ENCODE measurements at regions not wholly inside any gene's neighbourhood (a gene's known extent, or its start where the extent isn't known, plus 50 kb on each side); places are given as distances from the start of the nearest gene placed in this dataset.
"Not testable (repeated sequence)": the region's sequence is repeated elsewhere in the genome, so short reads cannot be mapped to it uniquely, and the experiment has no call there.

- not testable (repeated sequence) for DNase-seq (ENCODE audit: low spot score)
These were observed 82.5 kb upstream of the ANKRD1 start for GRCh38 chr10:91003379-91003778.

DNA sequence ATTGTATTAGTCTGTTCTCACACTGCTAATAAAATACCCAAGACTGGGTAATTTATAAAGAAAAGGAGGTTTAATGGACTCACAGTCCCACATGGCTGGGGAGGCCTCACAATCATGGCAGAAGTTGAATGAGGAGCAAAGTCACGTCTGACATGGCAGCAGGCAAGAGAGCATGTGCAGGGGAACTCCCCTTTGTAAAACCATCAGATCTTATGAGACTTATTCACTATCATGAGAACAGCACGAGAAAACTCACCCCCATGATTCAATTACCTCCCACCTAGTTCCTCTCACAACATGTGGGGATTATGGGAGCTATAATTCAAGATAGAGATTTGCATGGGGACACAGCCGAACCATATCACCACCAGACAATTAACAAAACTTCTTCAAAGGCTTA is 84.4 kb upstream of the ANKRD1 start:
- DNase-seq (ENCODE audit: low spot score) = not testable (repeated sequence)

DNA sequence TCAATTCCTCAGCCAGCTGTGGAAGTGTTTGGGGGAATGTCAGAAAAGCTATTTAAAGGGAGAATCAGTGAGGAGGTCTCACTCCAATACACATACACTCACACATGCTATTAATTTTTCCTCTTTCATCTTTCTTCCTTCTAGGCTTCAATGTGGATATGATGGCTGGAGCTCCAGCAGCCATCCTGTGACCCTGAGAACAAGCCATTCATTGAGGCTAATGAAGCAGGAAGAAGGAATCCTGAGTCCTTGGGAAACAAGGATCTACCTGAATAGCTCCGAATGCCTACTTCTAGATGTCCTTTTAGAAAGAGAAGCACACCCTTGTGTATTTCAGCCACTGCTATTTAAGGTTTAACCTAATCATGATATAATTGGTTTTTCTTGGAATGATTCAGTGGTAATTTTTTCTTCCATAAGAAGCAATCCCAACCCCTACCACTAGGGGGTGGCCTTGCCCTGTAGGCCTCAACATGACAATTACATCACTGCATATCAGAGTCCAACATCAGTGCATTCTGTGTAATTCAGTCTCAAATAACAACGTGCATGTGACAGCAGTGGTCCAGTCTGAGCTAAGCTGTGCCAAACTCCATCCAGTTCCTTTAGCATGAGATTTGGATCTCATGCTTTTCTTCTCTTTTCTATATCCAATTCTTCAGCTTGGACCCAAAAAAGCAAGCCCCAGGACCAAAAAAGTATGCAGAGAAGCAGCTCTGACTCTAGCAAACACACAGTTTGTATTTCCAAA is 85.3 kb upstream of the ANKRD1 start:
- peak; percentile 76 for DNase-seq (ENCODE audit: low spot score)

DNA sequence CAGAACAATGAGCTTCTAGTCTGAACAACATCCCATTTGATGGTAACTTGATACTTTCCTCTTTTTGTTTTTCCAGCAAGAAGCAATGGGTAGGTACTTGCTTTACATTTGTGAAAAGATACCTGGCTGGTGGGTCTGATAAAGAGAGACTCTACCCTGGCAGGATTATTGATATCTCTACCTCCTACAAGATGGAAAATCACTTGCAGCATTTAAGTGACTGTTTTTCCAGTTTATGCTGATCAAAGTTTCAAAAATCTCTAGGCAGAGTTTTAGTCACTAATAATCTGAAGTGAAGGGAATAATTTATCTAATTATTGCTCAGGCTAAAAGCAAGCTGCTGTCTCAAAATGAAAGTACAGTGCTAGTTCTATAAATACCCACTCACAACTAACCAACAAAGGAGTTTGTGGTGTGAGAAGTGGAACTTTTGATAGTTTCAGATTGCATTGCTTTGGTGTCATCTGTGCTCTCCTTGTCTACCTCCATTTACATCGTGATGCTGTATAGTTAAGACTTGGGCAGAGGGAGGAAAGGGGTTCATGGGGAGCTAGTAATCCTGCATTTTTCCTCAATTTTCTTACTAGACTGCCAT is 86.0 kb upstream of the ANKRD1 start:
- no peak for DNase-seq (ENCODE audit: low spot score)

DNA sequence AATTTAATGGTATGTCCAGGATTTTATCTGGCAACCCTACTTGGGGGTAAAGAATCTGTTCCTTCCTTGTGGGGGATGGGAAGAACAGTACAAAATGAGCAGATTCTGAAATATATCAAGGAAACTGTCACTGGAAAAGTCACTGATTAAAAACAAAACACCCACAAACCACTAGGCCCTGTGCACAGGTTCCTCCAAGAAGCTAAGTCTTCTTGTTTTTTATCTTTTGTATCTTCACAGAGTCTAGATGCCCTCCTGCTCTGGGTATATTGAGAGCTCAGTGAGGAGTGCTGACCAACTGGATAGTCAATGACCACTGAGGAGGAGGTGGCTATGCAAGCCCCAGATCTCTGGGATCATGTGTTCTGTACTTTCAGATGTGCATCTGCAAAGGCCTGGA is 86.8 kb upstream of the ANKRD1 start:
- DNase-seq (ENCODE audit: low spot score) = no peak

DNA sequence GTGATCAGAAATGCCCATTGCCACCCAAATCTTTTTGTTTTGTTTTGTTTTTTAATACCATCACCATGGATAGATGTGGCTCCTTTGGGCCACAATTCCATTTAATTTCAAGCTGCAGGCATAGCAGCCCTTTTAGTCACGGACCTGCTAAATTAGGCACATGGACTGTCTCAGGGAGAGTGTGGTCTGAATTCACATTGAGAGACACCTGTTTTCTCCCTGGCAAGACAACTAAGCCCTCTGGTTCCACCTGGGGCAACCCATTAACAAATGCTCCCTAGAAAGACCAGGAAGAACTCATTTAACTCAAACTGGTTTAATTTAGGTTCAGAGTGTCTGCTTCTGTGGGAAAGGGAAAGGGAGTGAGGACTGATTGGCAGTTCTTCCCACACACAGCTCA is 88.2 kb upstream of the ANKRD1 start:
- DNase-seq (ENCODE audit: low spot score) = no peak

DNA sequence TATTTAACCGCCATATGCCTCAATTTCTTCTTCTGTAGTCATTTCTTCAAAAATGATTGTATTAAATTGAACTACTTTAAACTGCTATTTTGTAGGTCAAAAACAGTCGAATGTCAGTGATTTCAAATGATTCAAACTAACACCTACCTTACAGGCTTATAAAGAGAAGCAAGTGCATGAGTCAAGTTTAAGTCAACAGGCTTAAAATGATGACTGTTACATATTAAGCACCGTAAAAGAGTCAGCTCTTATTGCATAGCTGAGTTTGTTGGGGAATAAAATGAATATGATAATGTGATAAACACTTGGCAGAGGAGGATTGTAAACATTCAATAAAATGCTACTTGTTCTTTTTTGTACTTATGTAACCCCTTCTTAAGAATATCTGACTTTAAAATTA is 90.1 kb upstream of the ANKRD1 start:
- no peak for DNase-seq (ENCODE audit: low spot score)

DNA sequence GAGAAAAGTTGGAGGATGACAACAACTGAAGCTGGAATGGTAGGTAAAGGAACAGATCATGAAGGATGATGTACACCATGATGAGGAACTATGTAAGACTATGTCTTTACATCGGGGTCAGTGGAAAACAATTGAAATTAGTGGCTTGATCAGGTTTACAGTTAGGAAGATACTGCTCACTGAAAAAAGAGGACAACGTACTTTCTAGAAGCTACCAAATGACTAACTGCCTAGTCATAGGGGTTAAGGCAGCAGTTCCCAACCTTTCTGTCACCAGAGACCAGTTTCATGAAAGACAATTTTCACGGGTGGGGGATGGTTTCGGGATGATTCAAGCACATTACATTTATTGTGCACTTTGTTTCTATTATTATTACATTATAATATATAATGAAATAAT is 91.6 kb upstream of the ANKRD1 start:
- DNase-seq (ENCODE audit: low spot score) = no peak

GRCh38 chr10:91013985-91014384 is 93.1 kb upstream of the ANKRD1 start:
- no peak for DNase-seq (ENCODE audit: low spot score)

GRCh38 chr10:91017198-91017597 is 96.3 kb upstream of the ANKRD1 start:
- DNase-seq (ENCODE audit: low spot score) = no peak

DNA sequence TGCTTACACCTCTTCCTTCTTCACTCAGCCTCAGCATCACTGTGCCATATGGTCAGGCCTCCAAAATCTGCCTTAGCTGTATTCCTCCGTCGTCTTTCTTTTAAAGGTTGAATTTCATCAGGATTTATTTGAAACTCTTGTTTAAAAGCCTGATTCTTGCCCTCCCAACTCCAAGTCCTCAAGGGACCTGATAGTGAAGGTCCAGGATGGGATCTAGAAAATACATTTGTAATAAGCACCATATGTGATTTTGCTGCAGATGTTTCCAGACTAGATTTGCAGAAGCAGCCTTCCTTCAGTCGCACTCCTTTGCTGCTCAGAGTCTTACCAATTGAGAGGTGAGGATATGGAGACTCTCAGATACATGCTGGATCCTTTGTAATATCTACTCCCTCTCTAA is 101.0 kb upstream of the ANKRD1 start:
- DNase-seq (ENCODE audit: low spot score) = no peak

- DNase-seq (ENCODE audit: low spot score) = no peak
These were observed 101.5 kb upstream of the ANKRD1 start for GRCh38 chr10:91022390-91022789.

DNA sequence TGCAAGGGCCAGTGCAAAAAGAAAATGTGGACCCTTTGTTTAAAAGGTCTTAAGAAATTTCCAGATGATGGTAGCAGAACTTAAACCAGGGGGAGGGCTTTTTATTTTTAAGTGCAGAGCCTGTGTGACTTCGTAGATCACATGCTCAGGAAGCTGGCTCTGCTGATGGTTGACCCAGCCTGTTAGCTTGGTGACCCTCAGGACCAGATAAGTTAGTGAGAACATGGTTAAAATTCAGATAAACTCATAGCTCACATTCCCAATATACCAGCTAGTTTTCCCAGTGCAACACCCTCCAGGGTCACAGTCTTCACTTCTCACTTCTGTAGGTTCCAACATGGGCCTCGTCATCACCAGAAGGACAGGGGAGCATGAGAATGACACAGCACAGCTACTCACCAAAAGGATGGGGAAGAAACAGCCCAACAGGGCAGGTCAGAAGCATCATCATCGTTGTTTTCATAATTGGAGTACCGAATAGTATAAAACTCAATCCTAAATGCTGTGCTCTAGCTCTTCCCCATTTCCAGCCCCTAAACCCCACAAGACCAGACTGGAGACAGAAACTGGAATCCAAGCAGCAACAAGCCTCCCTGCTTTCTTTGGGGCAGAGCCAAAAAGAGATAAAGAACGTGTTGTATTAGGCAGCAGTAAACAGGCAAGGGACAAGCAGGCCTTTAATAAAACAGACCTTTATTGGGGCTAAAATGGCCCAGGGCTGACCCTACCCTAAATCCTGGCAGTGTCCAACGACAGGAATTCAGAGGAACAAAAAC is 102.2 kb upstream of the ANKRD1 start:
- no peak for DNase-seq (ENCODE audit: low spot score)

DNA sequence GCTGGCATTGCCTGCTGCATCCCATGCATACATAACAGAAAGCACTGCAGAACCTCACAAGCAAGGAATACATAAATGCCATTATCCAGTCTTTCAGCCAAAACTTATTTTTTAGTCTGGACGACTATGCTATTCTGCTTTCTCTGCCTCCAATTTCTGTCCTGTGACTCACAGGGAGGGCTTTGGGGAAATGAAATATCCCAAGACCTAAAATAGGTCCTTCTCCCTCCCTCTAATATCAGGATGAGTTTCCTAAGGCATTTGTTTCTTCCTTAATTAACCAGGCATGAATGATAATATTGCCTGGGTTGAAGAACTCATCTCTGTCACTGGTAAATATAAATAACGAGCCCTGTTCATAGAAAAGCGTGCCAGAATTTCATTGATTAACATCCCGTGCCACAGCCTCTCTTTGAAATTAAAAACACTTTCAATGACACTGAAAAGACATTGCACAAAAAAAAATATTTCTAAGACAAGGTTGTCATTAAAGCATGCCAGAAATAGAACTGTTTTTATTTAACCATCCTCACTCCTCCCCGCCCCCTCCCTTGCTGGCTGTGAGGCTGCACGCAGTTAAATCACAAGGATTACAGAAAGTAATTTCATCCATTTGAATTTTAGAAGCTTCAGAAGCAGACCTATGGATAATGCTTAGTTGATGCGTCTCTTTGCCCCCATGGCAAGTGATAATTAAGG is 103.0 kb upstream of the ANKRD1 start:
- DNase-seq (ENCODE audit: low spot score) = no peak

DNA sequence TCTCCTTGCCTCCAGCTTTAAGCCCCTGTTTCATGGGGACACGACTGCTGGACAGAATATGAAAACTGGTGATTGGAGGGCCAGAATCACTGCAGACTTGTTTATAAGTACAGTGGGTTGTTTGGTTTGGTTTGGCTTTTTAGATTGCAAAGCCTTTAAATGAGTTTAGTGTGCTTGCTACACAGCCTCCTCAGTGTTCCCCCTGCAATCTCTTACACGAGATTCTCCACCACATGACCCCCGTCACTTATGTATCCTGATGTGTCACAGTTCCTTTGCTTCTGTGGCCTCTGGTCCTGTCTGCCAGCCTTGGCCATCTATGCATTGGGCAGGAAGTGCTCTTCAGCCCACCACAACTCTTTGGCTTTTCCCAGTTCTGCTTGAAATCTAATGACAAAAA is 103.7 kb upstream of the ANKRD1 start:
- no peak for DNase-seq (ENCODE audit: low spot score)

DNA sequence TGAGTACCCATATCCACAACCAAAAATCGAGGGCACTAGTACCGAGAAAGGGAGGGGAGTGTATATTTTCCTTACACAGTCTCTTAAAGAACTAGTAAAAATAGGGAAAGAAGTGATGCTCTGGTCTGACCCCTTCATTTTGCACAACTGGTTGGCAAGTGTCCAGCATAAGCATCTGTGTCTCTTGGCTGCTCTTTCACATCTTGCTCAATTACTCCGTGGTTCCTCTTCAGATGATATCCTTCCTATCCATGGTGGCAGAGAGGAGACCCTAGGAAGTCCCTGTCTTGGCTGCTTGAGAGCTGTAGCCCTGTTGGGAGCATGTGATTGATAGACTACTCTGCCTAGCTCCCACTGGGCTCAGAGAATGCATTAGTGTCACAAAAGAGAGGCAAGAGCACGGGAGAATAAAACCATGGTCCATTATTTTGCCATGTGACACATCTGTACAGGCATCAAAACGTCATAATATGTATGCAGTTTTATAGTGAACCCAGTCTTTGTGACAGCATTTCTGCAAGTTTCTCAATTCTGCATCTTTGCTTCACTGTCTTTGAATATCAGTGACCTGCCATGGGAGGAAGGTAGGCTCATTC is 111.8 kb upstream of the ANKRD1 start:
- no peak for DNase-seq (ENCODE audit: low spot score)

DNA sequence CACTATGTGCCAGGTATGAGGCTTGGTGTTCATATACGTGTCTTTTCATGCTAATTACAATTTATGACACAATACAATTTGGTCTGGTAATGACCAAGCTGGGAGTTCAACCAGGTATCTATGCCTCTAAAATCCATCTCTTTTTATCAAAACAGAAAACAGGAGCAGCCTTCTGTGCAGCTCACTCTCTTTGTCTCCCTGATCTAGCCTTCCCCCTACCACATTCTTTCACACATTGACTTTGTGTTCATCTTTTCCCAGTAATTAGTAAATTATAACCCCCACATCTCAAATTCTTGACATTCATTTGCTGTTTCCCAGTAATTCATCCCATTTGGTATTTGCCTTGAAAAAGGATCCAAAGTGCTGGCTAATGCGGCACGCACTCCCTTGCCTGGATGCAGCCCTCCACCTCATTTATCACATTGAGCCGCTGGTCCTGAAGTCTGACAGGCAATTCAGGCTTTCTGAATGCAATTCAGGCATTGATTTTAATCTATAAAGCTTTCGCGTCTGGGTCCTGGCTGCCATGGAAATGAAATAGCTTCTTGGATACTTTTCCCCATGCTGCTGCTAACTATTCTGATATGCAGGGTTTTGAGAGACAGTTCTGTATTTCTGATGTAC is 112.5 kb upstream of the ANKRD1 start:
- DNase-seq (ENCODE audit: low spot score) = no peak

GRCh38 chr10:91034042-91034441 is 113.2 kb upstream of the ANKRD1 start:
- DNase-seq (ENCODE audit: low spot score) = no peak

DNA sequence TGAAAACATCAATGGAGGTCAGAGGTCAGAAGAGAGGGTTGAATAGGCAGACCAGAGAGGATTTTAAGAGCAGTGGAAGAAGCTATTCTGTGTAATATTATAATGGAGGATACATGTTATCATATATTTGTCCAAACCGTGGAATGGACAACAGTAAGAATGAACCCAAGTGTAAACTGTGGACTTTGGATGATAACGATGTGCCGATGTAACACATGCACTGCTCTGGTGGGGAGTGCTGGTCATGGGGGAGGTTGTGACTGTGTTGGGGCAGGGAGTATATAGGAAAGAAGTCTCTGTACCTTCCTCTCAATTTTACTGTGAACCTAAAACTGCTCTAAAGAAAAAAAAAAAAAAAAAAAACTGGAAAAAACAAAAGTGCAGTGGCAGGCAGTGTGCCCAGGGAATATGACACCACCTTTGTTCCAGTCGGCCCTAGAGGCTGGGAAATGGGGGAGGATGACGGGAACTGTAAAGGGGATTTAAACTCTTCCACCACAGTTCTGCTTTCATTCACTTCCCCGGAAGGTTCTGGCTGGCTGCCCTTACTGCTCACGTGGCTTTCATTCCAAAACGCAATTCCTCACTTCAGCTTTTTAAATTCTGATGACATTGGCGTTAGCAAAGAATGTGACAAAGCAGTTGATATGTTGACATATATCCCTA is 113.7 kb upstream of the ANKRD1 start:
- peak; percentile 82 for DNase-seq (ENCODE audit: low spot score)

DNA sequence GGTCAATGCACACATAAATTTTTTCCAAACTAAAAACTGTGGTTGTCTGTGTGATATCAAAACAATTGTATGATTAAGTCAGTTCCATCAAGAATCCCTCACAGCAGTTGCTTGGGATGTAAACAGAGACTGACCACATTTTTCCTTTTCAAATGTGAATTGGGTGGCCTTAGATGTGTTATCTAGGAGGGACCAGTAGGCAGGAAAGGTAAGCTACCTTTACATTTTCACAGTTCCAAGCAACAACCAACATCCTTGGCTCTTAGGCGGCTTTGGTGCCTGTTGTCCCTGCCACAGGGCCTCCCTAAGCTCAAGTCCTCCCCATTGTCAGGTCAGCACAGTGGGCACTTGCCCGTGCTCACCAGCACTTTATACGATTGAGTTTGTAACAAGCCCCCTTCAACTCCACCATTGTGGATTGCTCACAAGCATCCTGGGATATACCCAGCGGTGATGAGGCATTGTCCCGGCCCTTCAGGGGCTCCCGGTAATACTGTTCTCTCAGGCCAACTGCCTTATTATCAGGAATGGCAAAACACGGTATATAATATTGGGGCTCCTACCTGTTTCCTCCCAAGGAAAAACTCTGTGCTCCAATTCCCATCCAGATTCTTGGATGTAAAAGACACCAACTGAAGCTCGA is 114.9 kb upstream of the ANKRD1 start:
- no peak for DNase-seq (ENCODE audit: low spot score)

Data from iPS-NIHi11 (cell line).